ENCODE measurements at regions not wholly inside any gene's neighbourhood (a gene's known extent, or its start where the extent isn't known, plus 50 kb on each side); places are given as distances from the start of the nearest gene placed in this dataset.

GRCh38 chrX:119343856-119344255 is 55.3 kb upstream of the SLC25A43 start:
- H3K9ac ChIP-seq (ENCODE audit: extremely low read depth, insufficient read length, low read length), result no peak overlapping the region
- H2BK15ac ChIP-seq (ENCODE audit: low read depth, low read length), result no peak overlapping the region
- TF ChIP-seq CTCF (conservative IDR thresholded peaks at IDR 0.05), result no peak
- no peak overlapping the region for H3K14ac ChIP-seq (ENCODE audit: insufficient read depth, low read length)
- Mint-ChIP-seq H3K4me1 (no peaks in the 10 kb centered on the region), H3K27ac (no peak overlapping the region), H3K27me3 (ENCODE audit: low read depth) (peaks cover 2% of the 10 kb centered on the region; the same call in 1 of the 2 replicates), H3K36me3 (ENCODE audit: insufficient read depth in 1 of 3, low read depth in 3 of 3) (peaks cover 0 to 4% (median 0%) of the 10 kb centered on the region in 3 experiments; a peak in 2 of 7 replicates), H3K4me3 (no peak overlapping the region), H3K9me3 (peaks cover 61 to 70% of the 10 kb centered on the region in 2 experiments)
- H4K5ac ChIP-seq (ENCODE audit: insufficient read length, low read depth, low read length), result no peak overlapping the region
- no peak overlapping the region for H2BK12ac ChIP-seq (ENCODE audit: insufficient read length, low read depth, low read length)
- no peak overlapping the region for H2BK5ac ChIP-seq (ENCODE audit: insufficient read length, low read length)
- H3K4ac ChIP-seq (ENCODE audit: low read depth, low read length), result no peak overlapping the region
- no peak overlapping the region for H2AFZ ChIP-seq (ENCODE audit: low read length)
- H2BK120ac ChIP-seq (ENCODE audit: low read depth, low read length, poor library complexity, severe bottlenecking), result no peak overlapping the region
- no peaks in the 10 kb centered on the region for H3K79me1 ChIP-seq (ENCODE audit: insufficient read depth, low read depth, low read length, poor library complexity, severe bottlenecking)
- H2BK20ac ChIP-seq (ENCODE audit: low read depth, low read length, poor library complexity, severe bottlenecking), result no peak overlapping the region
- no peak overlapping the region for H4K8ac ChIP-seq (replicated peaks; ENCODE audit: insufficient read length, low read depth, low read length)
- H4K20me1 ChIP-seq (ENCODE audit: control insufficient read depth, insufficient read depth, insufficient read length), result no peaks in the 10 kb centered on the region
- H3K23ac ChIP-seq (ENCODE audit: insufficient read length, low read depth, low read length), result no peak overlapping the region
- H3T11ph ChIP-seq (ENCODE audit: low read length), result no peak overlapping the region
- no peak overlapping the region for H3K18ac ChIP-seq (ENCODE audit: insufficient read length, low read depth, low read length)
- no peak for DNase-seq
- H3K79me2 ChIP-seq (ENCODE audit: insufficient read depth, low read length), result no peaks in the 10 kb centered on the region
- H3K23me2 ChIP-seq (ENCODE audit: insufficient read length, low read depth, low read length, poor library complexity, severe bottlenecking), result no peaks in the 10 kb centered on the region
- no peaks in the 10 kb centered on the region for H3K4me1 ChIP-seq (ENCODE audit: insufficient read depth, low read length)
- peaks cover 52% of the 10 kb centered on the region for H3K9me3 ChIP-seq (ENCODE audit: control insufficient read depth, low read depth, low read length)
- no peak overlapping the region for H3K4me2 ChIP-seq (ENCODE audit: insufficient read depth, insufficient read length, low read length)
- no peak overlapping the region for H2AK5ac ChIP-seq (ENCODE audit: insufficient read length, low read length)
- H3K27me3 ChIP-seq (ENCODE audit: insufficient read depth, low read length), result no peaks in the 10 kb centered on the region
- H3K27ac ChIP-seq (ENCODE audit: insufficient read length, low read depth, low read length), result no peak overlapping the region
- H4K91ac ChIP-seq (ENCODE audit: insufficient read length, low read depth, low read length), result no peak overlapping the region
- no peak overlapping the region for H3K56ac ChIP-seq (ENCODE audit: insufficient read length, low read depth, low read length)

Measured in H9 (cell line).